ENCODE measurements at regions not wholly inside any gene's neighbourhood (a gene's known extent, or its start where the extent isn't known, plus 50 kb on each side); places are given as distances from the start of the nearest gene placed in this dataset.

DNA sequence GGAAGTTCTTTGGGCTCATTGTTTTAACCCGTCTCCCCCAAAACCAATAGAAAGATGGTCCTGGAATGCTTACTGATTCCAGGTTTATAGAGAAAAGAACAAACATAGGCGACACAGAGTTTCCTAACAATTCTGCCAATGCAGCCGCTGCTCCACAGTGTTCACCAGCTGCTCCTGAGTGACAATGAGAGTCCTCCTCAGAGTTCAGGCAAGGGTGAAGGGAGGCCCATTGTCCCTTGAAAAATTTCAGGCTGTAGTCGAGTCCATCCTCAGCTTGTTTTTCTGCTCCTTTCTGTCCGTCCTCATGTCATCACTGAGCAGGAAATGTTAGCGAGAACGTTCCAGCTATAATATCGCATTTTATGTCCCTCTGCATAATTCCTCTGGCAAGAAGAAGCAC lies 537.6 kb downstream of the TCERG1L start:
- H3K4me3 ChIP-seq (ENCODE audit: low read depth, low read length): no peak overlapping the region
- CTCF ChIA-PET: no interaction called here
- TF ChIP-seq, protein P1, sequence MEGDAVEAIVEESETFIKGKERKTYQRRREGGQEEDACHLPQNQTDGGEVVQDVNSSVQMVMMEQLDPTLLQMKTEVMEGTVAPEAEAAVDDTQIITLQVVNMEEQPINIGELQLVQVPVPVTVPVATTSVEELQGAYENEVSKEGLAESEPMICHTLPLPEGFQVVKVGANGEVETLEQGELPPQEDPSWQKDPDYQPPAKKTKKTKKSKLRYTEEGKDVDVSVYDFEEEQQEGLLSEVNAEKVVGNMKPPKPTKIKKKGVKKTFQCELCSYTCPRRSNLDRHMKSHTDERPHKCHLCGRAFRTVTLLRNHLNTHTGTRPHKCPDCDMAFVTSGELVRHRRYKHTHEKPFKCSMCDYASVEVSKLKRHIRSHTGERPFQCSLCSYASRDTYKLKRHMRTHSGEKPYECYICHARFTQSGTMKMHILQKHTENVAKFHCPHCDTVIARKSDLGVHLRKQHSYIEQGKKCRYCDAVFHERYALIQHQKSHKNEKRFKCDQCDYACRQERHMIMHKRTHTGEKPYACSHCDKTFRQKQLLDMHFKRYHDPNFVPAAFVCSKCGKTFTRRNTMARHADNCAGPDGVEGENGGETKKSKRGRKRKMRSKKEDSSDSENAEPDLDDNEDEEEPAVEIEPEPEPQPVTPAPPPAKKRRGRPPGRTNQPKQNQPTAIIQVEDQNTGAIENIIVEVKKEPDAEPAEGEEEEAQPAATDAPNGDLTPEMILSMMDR (IDR thresholded peaks at IDR 0.05; ENCODE audit: insufficient read depth, low read length, missing control alignments): no peak
- DNase-seq (ENCODE audit: low read depth, low spot score): no peak
- POLR2A ChIA-PET: no interaction called here

DNA sequence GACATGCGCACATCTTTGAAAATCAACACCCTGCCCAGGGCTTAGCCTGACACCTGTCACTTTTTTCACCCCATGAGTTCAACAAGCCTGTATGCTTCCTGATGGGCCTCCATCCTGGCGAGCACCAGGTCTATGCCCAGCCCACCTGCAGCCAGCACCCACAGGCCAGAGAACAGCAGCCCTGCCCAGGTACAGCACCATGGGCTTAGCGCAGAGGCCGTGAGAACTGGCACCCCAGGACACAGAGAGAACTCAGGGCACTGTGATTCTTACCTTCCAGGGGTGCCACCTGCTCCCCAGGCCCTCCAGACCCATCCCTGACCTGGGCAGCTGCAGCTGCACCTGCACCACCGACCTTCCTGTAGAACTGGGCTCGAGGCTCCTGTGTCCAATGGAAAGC lies 536.6 kb downstream of the TCERG1L start:
- POLR2A ChIA-PET: no interaction called here

DNA sequence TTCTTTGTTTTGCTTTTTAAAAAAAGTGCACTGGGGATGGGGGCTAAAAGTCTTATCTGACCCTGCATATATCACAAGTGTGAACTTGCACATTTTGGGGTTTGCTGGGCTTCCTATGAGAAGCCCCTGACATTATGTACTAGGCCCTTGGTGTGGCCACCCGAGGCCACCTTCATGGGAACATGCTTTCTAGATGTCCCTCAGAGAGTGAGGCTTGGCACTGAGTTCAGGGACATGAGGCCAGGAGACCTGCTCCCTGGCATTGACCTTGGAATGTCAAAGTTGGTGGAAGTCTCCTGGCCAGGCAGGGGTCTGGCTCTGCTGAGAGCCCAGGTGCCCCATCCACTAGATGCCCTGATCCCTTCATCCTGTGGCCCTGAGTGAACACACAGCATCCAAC lies 536.2 kb downstream of the TCERG1L start:
- H3K4me3 ChIP-seq (ENCODE audit: low read depth, low read length): no peak overlapping the region
- POLR2A ChIA-PET: no interaction called here
- TF ChIP-seq, protein P1 (IDR thresholded peaks at IDR 0.05; ENCODE audit: insufficient read depth, low read length, missing control alignments): no peak
- CTCF ChIA-PET: no interaction called here
- DNase-seq (ENCODE audit: low read depth, low spot score): no peak

More for the DNA sequence above, 536.6 kb downstream of the TCERG1L start:
- no peak overlapping the region for H3K4me3 ChIP-seq (ENCODE audit: low read depth, low read length)
- no peak for DNase-seq (ENCODE audit: low read depth, low spot score)
- CTCF ChIA-PET: no interaction called here
- TF ChIP-seq, protein P1 (IDR thresholded peaks at IDR 0.05; ENCODE audit: insufficient read depth, low read length, missing control alignments): no peak

DNA sequence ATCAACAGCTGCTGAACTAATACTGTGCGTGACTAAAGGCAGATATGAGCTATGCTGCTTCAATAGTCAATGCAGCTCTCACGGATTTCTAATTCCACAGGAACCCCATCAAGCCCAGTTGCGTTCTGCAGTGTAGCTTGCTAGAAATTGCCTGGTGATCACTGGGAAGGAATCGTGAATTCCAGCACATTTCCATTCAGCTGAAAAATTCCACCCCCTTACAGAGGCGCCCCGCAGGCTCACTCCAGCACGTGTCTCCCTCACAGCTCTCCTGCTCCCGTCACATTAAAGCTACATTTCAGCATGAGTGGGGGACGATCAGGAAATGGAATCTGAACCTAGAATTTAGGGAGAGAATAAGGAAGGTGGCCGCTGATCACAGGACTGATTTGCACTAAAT lies 534.8 kb downstream of the TCERG1L start:
- POLR2A ChIA-PET: no interaction called here

DNA sequence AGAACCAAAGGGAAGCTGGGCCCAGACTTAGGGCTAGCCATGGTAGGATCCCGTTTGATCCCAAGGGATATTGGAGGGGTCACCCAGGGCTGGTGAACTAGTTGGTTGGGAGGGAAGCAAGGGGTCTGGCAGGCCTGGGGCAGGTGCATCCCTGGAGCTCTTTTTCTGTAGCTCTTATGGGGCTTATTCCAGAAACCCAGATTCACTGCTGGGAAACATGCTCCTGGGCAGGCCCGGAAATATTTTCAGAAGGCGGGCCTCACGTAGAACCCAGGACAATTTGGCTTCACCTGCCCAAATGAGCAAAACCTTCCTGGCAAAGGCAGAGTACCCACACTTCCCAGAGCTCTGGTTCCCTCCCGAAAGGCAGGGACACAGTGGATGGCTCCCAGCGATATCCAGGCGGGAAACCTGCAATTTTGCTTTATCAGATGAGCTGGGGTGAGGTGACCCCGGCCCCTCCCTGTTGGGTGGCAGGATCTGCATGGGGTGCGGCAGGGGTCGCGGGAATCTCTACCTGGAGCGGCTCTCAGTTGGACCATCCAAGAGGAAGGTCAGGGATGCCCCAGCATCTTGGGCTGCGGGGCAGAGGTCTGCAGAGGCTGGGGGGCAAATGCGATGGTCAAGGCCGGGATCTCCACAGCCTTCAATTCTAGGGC lies 533.9 kb downstream of the TCERG1L start:
- no peak for DNase-seq (ENCODE audit: low read depth, low spot score)
- ChIA-PET POLR2A (no interaction called here), CTCF (no interaction called here)
- TF ChIP-seq, protein P1 (IDR thresholded peaks at IDR 0.05; ENCODE audit: insufficient read depth, low read length, missing control alignments): no peak
- H3K4me3 ChIP-seq (ENCODE audit: low read depth, low read length): no peak overlapping the region

More for the DNA sequence above, 534.8 kb downstream of the TCERG1L start:
- no peak overlapping the region for H3K4me3 ChIP-seq (ENCODE audit: low read depth, low read length)
- CTCF ChIA-PET: no interaction called here
- TF ChIP-seq, protein P1 (IDR thresholded peaks at IDR 0.05; ENCODE audit: insufficient read depth, low read length, missing control alignments): no peak
- no peak for DNase-seq (ENCODE audit: low read depth, low spot score)

DNA sequence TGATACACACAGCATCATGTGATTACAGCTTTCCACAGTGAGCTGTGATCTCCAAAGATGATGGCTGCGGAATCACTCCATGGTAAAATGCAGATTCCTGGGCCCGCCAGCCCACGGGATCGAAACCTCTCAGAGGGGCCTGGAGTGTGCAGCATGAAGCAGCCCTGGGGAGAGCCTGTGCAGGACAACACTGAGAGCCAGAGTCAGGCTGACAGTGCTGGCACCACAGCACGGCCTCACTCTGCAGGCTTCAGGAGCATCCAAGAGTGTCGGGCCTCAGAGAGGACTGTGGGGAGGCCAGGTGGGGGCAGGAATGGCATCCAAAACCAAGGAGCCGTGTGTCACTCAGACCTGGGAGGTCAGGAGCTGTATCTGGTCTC lies 533.4 kb downstream of the TCERG1L start:
- TF ChIP-seq, protein P1 (IDR thresholded peaks at IDR 0.05; ENCODE audit: insufficient read depth, low read length, missing control alignments): no peak
- no peak overlapping the region for H3K4me3 ChIP-seq (ENCODE audit: low read depth, low read length)
- no peak for DNase-seq (ENCODE audit: low read depth, low spot score)
- POLR2A ChIA-PET: no interaction called here
- CTCF ChIA-PET: no interaction called here
